HG02623 (cell line): ENCODE measurements at regions not wholly inside any gene's neighbourhood (a gene's known extent, or its start where the extent isn't known, plus 50 kb on each side); places are given as distances from the start of the nearest gene placed in this dataset.

Source experiments
- ATAC-seq: cut with Tn5 transposase; IDR thresholded peaks from one replicate; pipeline ENCODE4 v1.9.1; 2021; ENCODE audit warnings: moderate library complexity; ENCODE audit not compliant: unreplicated experiment

DNA sequence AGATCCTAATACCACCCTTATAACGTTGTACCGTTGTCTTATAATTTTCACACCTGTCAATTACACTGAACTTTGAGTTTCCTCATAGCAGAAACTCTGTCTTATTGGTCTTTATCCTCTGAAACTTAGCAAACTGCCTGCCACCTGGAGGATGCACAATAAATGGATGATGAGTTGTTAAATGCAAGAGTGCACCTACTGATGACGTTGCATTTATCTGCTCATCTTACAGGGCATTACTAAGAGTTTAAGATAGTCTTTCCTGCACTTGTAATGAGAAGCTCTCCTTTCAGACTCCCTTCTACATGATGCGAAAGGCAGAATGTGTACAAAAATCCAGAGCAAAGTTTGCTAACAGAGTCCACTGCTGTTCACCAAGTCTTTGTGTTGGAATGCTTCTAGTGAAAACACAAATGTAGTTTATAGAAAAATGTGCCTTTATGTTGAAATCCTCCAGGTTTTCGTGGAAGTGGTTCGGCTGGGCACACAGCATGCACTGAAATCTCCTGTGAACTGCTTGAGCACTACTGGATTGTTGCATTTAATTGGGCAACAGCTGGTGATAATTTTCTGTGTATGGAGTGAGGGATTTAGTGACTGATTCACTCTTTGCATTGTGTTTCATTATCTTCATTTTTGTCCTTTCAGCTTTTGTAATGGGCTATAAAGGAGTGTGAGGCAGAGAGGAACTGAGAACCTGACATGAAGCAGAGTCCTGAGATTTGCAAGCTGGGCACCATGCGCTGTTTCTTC, 665.8 kb upstream of the ID2 start:
- ATAC-seq, result no peak

DNA sequence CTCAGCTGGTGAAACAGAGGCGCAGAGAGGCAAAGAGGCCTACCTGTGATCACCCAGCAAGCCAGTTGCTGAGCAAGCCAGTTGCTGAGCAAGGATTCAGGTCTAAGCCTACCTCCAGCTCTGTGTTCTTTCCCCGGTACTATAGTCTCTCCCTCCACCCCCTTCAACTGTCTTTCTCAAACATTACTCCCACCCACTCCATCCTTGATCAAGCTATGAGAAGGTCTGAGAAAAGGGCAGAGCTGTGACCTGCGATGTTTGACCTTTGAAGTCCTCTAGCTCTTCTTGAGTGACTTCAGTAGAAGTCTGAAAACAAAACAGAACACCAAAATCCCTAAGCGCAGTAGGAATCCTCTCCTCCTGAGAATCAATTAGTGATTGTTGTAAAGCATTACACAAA, 665.2 kb upstream of the ID2 start:
- no peak for ATAC-seq

- ATAC-seq, result no peak
These were observed 662.9 kb upstream of the ID2 start for GRCh38 chr2:8018956-8019355.

DNA sequence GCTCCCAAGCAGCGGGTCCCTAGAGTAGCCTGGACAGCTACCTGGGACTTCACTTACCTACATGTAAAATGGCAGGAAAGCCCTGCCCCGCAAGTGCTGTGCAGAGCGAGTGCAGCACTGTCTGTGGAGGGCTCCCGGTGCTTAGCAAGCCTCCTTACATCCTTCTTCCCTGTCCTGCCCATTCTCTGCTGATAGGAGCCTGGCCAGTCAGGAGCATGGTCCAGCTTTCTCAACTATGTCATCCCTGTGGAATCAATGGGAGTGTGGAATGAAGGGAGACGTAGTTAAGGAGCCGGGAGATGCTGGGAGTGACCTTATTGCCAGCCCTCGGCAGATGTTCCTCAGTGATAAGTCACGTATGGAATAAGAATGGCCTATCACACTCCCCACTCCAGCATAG, 661.9 kb upstream of the ID2 start:
- ATAC-seq, result no peak

- ATAC-seq, result no peak
These were observed 659.9 kb upstream of the ID2 start for GRCh38 chr2:8021921-8022320.

- ATAC-seq, result peak; percentile 53
These were observed 658.8 kb upstream of the ID2 start for GRCh38 chr2:8022908-8023640.

DNA sequence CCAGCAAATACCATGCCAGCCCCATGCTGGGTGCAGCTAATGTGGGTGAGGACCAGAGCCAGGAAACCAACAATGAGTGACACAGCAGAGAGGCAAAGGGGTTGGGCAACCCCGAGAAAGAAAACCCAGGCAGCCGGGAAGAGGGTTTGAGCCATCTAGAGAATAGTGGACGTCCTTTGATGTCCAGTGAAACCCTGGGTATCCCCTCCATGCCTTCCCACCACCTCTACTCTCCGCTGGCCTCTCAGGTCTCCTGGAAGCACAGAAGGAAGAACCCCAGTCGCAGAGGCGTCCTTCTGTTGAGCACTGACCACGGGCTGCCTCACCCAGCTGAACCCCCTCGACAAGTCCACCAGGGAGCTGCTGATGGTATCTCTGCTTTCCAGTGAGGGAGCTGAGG, 657.4 kb upstream of the ID2 start:
- no peak for ATAC-seq

GRCh38 chr2:8026381-8026780, 655.5 kb upstream of the ID2 start:
- no peak for ATAC-seq

DNA sequence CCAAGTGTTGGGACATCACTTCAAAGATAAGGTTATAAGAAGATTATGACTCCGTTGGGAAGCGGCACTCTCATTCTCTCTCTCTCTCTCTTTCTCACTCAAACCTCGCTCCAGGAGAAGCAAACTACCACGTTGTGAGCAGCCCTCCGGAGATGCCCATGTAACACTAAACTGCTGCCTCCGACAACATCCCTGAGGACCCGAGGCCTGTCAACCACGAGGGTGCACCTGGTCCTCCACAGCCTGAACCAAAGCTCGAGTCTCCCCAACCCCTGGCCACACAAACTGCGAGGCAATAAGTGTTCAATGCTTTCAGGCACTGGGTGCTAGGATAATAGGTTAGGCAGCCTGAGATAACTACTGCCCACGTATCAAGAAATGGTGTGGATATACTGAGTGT, 654.5 kb upstream of the ID2 start:
- no peak for ATAC-seq

DNA sequence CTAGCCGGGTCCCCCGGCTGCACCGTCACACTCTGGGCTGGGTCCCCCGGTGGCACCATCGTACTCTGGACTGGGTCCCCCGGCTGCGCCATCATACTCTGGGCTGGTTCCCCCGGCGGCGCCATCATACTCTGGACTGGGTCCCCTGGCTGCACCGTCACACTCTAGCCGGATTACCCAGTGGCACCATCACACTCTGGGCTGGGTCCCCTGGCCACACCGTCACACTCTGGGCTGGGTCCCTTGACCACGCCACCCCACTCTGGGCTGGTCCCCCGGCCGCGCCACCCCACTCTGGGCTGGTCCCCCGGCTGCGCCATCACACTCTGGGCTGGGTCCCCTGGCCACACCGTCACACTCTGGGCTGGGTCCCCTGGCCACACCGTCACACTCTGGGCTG, 653.8 kb upstream of the ID2 start:
- no peak for ATAC-seq

GRCh38 chr2:8028436-8028835, 653.4 kb upstream of the ID2 start:
- ATAC-seq, result no peak

DNA sequence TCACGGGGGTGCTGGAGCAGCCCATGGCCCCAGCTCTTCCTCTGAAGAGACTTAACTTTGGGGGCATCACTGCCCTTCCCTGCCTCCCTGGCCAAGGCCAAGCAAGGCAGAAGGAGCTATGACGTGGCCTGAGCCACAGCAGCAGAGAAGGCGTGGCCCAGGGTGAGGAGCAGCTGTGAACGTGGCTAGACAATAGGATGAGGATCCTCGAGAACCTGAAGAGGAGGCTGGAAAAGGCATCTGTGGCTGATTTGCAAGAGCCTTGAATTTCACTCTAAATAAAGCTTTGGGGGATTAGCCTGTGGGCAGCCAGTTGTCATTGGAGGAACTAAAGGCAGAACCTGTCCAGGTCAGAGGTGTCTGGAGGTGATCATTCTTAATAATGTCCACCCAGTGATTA, 652.9 kb upstream of the ID2 start:
- ATAC-seq, result no peak

GRCh38 chr2:8030573-8031303, 651.1 kb upstream of the ID2 start:
- no peak for ATAC-seq

DNA sequence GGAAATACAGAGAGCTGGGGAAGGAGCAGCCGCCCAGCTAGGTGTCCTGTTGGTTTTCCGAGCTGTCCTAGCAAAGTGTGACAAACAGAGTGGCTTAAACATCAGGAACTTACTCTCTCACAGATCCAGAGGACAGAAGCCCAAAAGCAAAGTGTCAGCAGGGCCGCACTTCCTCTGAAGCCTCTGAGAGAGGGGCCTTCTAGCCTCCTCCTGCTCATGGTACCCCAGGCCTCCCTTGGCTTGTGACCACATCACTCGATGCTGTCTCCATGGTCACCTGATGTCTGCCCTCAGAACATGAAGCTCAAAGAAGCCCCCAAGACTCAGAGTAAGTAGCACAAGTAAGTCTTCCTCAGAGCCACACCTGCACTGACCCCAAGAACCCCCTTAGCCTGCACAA, 650.5 kb upstream of the ID2 start:
- no peak for ATAC-seq

- no peak for ATAC-seq
These were observed 648.2 kb upstream of the ID2 start for GRCh38 chr2:8033546-8034096.

DNA sequence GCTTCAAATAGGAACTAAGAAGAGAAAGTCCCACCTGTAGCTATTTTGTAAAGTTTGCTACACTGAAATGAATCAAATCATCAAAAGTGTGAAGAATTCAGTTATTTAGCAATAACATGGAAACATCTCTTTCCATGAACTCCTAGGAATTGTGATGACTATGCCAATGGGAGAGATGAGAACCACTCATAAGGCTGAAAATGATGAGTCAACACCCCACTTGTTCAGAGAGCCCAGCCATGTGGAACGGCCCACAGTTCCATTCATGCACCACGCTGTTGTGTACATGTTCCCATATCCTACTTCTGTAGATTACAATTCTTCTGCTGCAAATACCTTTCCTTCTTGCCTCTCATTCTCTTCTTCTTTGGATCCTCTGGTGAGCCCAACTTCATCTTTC, 645.5 kb upstream of the ID2 start:
- ATAC-seq, result no peak

- ATAC-seq, result no peak
These were observed 642.1 kb upstream of the ID2 start for GRCh38 chr2:8039732-8040131.

GRCh38 chr2:8043295-8043694, 638.6 kb upstream of the ID2 start:
- no peak for ATAC-seq

GRCh38 chr2:8044046-8044594, 637.7 kb upstream of the ID2 start:
- no peak for ATAC-seq

GRCh38 chr2:8045081-8045614, 636.7 kb upstream of the ID2 start:
- ATAC-seq, result no peak

DNA sequence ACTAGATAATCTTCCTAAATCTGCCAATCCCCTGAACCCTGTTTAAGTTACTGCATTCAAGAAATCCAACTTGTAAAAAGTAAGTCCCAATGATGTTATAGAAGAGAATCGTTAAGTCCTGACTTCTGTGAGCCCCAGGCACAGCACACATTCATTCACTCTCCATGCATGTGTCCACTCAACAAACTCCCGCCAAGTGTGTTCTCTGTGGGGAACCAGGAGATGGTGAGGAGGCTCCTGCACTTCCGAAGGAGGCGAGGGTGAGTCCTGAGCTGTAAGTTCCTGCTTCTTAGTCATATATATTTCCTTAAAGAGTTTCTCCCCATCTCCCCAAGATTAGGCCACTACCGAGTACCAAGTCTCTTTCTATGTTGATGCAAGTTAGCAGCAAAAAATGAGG, 635.0 kb upstream of the ID2 start:
- no peak for ATAC-seq
